ENCODE measurements at regions not wholly inside any gene's neighbourhood (a gene's known extent, or its start where the extent isn't known, plus 50 kb on each side); places are given as distances from the start of the nearest gene placed in this dataset.

DNA sequence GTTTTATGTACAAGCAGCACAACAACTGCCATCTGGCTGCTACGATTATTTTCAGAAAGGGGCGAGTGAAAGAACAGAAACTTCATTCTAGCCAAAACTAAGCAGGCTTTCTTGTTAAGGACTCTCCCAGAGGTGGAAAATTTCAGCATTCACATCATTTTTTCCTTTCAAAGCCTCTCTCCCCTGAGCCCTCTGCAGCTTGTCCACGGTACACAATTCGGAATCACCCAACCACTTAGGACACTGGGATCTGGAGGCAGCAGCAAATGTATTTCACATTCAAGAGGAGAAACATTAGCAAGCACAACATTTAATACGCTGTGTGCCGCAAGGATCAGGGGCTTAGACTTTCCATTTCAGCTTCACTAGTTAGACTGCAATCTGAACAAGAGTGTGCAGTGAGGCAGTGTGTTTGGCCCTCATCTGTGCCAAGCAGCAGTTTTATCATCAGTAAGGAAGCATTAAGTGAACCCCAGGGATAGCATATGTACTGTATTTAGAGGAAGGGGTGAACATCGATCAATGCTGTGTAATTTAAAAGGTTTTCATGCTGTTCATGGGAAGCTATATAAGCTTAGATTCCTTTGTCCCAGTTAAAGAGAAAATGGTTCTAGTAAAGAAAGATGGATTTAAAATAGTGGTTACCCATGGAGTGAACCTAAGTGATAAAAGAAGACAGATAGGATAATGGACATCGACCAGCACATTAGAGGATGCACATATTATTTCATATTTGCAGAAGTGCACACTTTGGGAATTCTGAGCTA is 504.9 kb downstream of the TBL1XR1 start:
- in situ Hi-C loops (cut with HindIII; ENCODE audit: low pct_unique_long_range_greater_than_20kb, low sequenced_read_pairs) = no loop called here

DNA sequence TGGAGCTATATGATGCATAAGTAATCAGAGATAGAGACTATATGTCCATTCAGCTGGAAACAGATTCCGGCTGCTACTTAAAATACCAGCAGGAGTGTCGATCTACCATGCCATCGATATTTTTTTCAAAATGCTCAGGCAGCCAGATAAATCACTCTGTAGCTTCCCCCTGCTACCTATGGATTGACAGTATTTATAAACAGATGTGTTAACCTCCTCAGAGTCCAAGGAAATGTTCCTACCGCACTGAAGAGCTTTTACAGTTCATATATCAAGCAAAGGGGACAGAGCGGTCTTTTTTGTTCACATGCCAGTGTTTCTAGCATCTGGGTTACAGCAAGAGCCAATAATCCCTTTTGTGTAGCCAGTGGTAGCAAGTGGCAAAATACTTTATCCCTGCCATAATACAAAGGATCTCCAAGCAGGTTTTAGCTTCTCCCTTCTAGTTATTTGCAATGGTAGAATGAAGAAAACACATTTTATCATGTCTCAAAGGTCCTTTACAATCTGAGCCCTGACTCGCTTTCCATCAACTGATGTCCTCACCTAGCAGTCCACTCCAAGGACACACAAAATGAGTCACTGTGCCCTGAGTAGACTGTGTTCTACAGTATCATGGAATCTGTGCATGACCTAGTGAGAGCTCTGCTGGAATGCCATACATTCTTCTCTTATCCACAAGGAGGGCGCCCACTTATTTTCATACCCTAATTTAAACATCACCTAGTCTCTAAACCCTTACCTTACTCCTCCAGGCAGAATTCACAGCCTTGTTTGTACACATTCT is 507.0 kb downstream of the TBL1XR1 start:
- DNase-seq (ENCODE audit: low read depth) = no peak
- in situ Hi-C loops (cut with HindIII; ENCODE audit: low pct_unique_long_range_greater_than_20kb, low sequenced_read_pairs) = no loop called here

More for the DNA sequence above, 504.9 kb downstream of the TBL1XR1 start:
- DNase-seq (ENCODE audit: low read depth) = no peak

DNA sequence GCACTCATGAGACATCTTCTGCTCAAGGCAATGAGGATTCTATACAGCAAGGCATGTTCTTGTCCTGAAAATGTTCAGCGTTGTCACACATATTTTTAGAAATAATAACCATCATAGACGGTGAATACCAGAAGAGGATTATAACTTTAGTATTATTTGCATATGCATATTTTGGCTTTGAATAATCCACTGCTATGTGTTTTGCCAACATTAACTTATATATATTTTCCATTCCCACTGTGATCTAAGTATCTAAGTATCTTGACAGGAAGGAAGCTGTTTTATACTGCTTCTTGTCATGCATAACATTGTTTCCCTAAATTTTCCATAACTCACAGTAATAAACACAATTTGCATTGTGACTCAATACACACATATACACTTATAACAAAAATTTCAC is 509.5 kb downstream of the TBL1XR1 start:
- DNase-seq (ENCODE audit: low read depth) = no peak
- in situ Hi-C loops (cut with HindIII; ENCODE audit: low pct_unique_long_range_greater_than_20kb, low sequenced_read_pairs) = no loop called here

- in situ Hi-C loops (cut with HindIII; ENCODE audit: low pct_unique_long_range_greater_than_20kb, low sequenced_read_pairs) = no loop called here
- no peak for DNase-seq (ENCODE audit: low read depth)
Measured at GRCh38 chr3:176683382-176683781, 513.9 kb downstream of the TBL1XR1 start.

DNA sequence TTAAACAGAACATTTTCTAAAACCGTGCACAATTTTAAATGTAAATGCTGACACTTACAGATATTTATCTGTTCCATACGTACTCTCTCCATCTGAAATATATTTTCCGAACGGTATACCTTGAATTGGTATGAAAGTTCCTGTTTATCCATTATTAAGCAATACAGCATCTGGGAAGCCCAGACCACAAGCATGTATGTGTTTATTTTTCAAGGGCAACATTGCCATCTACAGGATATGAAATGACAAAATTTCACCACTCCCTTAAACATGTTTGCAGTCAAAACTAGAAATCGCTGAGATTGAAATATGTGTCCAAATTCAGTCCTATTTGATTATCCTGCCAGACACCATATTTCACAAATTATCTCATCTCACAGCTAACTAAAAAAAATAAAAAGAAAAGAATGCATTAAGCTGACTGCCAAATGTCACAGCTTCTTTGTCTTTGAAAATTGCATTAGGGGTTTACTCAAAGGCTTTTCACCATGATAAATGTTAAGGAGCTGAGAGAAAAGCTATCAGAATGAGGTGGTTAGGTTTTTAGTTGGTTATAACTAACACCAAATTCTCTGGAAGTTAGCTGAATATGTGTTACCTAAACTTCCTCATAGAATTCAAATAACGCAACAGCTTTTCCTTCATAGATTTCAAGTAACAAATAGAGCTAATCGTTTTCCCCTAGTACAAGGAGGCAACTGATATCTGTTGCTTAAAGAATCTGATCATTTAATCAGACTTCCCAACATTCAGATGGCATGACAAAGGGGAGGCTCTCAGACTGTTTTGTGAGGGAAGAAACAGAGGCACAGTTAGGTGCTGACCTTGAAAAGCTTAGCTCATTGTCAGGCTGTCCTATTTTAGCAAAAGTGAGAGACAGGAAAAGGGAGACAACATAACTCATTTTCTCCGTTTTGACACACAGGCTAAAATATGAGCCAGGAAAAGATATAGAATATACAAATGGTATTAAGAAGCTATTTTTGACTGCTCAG is 533.1 kb downstream of the TBL1XR1 start:
- in situ Hi-C loops (cut with HindIII; ENCODE audit: low pct_unique_long_range_greater_than_20kb, low sequenced_read_pairs) = no loop called here
- DNase-seq (ENCODE audit: low read depth) = peak; percentile 38

DNA sequence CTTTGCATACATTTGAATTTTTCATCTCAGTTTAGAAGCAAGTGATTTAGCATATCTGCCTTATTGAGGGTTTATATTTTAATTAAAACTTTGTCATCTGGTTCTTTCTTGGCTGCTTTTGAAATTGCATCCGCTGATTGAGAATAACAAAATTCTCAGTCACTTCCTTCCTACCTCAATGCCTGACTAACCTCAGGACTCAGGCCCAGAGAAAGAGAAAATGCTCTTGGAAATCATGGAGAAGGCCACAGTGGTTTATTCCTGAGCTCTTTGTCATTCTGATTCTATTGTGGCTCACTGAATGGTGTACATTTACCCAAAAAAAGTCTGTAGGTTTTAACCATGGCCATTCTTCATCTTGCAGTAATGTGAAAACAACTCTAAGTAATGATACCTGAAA is 533.9 kb downstream of the TBL1XR1 start:
- in situ Hi-C loops (cut with HindIII; ENCODE audit: low pct_unique_long_range_greater_than_20kb, low sequenced_read_pairs) = no loop called here
- DNase-seq (ENCODE audit: low read depth) = no peak

- DNase-seq (ENCODE audit: low read depth) = no peak
- in situ Hi-C loops (cut with HindIII; ENCODE audit: low pct_unique_long_range_greater_than_20kb, low sequenced_read_pairs) = no loop called here
Measured at GRCh38 chr3:176661432-176661964, 535.8 kb downstream of the TBL1XR1 start.

DNA sequence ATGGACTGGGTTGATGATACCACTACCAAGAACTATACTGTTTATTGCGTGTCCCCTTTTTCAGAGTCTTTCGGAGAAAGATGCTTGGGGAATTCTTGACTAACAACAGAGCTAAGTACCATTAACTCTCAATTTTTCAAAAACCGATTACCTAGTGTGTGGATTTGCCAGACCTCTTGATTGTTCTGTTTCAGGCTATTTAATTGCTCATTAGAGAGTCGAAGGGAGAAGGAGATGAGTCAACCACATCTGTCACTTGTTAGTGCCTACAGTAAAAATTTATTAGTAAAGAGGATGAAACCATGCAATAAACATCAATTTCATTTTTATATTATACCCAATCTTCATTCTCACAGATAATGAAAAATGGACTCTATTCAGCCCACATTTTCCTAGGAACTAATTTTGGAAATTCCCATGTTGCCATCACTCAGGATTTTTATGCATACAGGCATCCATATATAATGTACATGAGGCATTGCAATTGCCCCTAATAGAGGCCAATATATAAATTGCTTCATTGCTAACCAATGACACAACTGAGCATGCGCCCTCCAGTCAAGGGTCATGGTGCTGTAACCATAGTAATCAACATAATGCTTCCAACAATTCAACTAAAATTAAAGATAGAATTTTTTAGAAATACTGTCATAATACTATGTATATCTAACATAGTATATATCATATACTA is 541.7 kb downstream of the TBL1XR1 start:
- DNase-seq (ENCODE audit: low read depth) = no peak
- in situ Hi-C loops (cut with HindIII; ENCODE audit: low pct_unique_long_range_greater_than_20kb, low sequenced_read_pairs) = no loop called here

GRCh38 chr3:176651622-176652021 is 545.7 kb downstream of the TBL1XR1 start:
- in situ Hi-C loops (cut with HindIII; ENCODE audit: low pct_unique_long_range_greater_than_20kb, low sequenced_read_pairs) = no loop called here
- DNase-seq (ENCODE audit: low read depth) = no peak

GRCh38 chr3:176650478-176650877 is 546.8 kb downstream of the TBL1XR1 start:
- DNase-seq (ENCODE audit: low read depth) = peak; percentile 23
- in situ Hi-C loops (cut with HindIII; ENCODE audit: low pct_unique_long_range_greater_than_20kb, low sequenced_read_pairs) = no loop called here

GRCh38 chr3:176647987-176648386 is 549.3 kb downstream of the TBL1XR1 start:
- DNase-seq (ENCODE audit: low read depth) = no peak
- in situ Hi-C loops (cut with HindIII; ENCODE audit: low pct_unique_long_range_greater_than_20kb, low sequenced_read_pairs) = no loop called here

GRCh38 chr3:176633511-176633910 is 563.8 kb downstream of the TBL1XR1 start:
- in situ Hi-C loops (cut with HindIII; ENCODE audit: low pct_unique_long_range_greater_than_20kb, low sequenced_read_pairs) = no loop called here
- no peak for DNase-seq (ENCODE audit: low read depth)

GRCh38 chr3:176632925-176633324 is 564.4 kb downstream of the TBL1XR1 start:
- in situ Hi-C loops (cut with HindIII; ENCODE audit: low pct_unique_long_range_greater_than_20kb, low sequenced_read_pairs) = no loop called here
- DNase-seq (ENCODE audit: low read depth) = no peak

DNA sequence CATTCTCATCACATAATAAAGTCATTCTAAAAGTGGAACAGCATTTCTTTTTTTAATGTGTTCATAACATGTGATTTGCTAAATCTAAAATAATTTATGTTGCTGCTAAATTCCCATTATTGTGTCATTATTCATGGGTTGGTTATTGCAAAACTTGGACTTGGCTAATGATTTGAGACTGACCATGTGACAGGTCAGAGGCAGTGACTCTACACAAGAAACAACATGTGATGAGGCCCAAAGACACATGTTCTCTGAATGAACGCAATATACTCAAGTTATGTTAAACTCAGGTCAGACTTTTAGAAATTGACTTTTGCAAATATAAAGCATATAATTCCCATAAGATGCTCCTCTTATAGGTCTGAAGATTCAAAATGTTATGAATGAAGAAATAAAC is 566.1 kb downstream of the TBL1XR1 start:
- in situ Hi-C loops (cut with HindIII; ENCODE audit: low pct_unique_long_range_greater_than_20kb, low sequenced_read_pairs) = no loop called here
- DNase-seq (ENCODE audit: low read depth) = no peak

DNA sequence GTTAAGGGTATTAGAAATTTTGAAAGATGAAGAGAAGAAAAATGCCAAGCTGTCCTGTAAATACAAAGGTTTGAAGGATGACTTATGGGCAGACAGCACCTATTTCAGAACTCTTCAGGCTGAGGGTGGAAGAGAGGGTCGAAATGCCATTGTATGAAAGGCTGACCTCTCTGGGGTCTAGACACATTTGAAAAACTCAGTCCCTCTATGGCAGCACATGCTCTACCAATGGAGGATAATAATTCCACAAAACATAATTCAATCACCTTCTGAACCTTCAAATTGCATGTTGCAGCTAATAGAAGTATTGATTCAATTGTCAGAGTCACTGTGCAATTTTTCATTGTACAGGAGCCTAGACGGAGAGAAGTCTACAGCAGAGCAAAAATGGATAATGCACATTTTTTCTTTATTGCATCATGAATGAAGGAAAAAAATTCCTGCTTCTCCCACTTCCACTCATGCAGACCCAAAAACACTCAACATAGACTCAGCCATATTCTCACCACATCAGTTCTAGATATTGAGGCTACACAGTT is 569.1 kb downstream of the TBL1XR1 start:
- in situ Hi-C loops (cut with HindIII; ENCODE audit: low pct_unique_long_range_greater_than_20kb, low sequenced_read_pairs) = no loop called here
- no peak for DNase-seq (ENCODE audit: low read depth)

GRCh38 chr3:176623468-176624150 is 573.7 kb downstream of the TBL1XR1 start:
- DNase-seq (ENCODE audit: low read depth) = no peak
- in situ Hi-C loops (cut with HindIII; ENCODE audit: low pct_unique_long_range_greater_than_20kb, low sequenced_read_pairs) = no loop called here

DNA sequence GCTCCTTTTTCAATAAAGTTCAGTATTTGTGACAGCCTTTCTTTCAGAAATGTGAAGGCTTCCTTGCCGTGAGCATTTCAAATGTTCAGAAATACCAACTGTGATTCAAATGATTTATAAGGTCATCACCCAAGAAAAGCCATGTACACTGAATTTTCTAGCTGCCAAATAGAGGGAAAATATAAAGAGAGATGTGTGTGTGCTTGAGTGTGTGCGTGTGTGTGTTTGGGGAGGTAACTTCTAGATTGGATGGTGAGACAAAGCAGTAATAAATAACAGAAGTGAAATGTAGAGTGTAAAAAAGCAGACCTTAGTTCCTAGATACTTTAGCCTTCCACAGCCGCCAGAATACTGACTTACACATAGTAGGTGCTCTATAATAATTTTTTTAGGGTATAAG is 577.4 kb downstream of the TBL1XR1 start:
- in situ Hi-C loops (cut with HindIII; ENCODE audit: low pct_unique_long_range_greater_than_20kb, low sequenced_read_pairs) = no loop called here
- no peak for DNase-seq (ENCODE audit: low read depth)

Data from Caki2 (cell line).